Sigmoid colon (tissue), 4 donors: ENCODE measurements at regions not wholly inside any gene's neighbourhood (a gene's known extent, or its start where the extent isn't known, plus 50 kb on each side); places are given as distances from the start of the nearest gene placed in this dataset.

ENCODE experiments used
- POLR2A ChIP-seq, 2 donors: fragments of 450-650 bp; IDR thresholded peaks; one replicate each; pipeline ENCODE4 v1.6.1; 2016; ENCODE audit warnings: antibody characterized with exemption in 2 of 2, mild to moderate bottlenecking in 2 of 2, moderate library complexity in 2 of 2
- POLR2AphosphoS5 ChIP-seq, 4 donors: sonication (generic); formaldehyde crosslinking; IDR thresholded peaks; one replicate each; pipeline ENCODE4 v1.6.1; 2017; ENCODE audit warnings: antibody characterized with exemption in 4 of 4

DNA sequence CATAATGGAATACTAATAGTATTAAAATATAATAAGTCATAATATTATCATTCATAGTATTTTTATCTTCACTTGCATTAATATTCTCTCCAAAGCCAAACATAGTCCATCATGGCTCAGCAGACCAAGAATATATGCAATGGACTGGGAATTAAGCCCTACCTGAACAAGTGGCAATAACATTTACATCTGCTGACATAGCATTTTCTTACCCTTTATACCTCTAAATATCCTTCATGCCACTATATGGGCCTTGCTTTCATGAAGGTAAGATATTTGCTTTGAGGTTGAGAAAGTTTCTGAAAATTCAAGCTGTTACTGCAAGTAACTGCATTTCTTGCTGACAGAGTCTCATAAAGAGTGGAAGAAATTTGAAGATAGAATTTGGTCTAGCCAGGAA lies 847.4 kb upstream of the GCFC2 start:
- TF ChIP-seq POLR2A (IDR thresholded peaks at IDR 0.05) (no peak), POLR2AphosphoS5 (IDR thresholded peaks at IDR 0.05) (no peak)
